SU-DHL-6 (cell line): ENCODE measurements at regions not wholly inside any gene's neighbourhood (a gene's known extent, or its start where the extent isn't known, plus 50 kb on each side); places are given as distances from the start of the nearest gene placed in this dataset.

Experiments used
- CTCF ChIP-seq: fragments of 200-600 bp; sonication (generic); IDR thresholded peaks from one replicate; pipeline ENCODE4 v1.5.1; 2017; ENCODE audit warnings: antibody characterized with exemption, mild to moderate bottlenecking, low read length, moderate library complexity; ENCODE audit not compliant: insufficient read depth, poor library complexity, severe bottlenecking
- EZH2phosphoT487 ChIP-seq: fragments of 200-600 bp; sonication (generic), shearing (Covaris generic); conservative IDR thresholded peaks from 2 replicates; pipeline ENCODE4 v1.6.1; 2018; ENCODE audit warnings: mild to moderate bottlenecking, antibody characterized with exemption, low read length, moderate library complexity, mixed read lengths

GRCh38 chr15:95580121-95580520 is 750.4 kb upstream of the NR2F2 start:
- TF ChIP-seq CTCF (no peak), EZH2phosphoT487 (no peak)
